GM18507 (cell line): ENCODE measurements at regions not wholly inside any gene's neighbourhood (a gene's known extent, or its start where the extent isn't known, plus 50 kb on each side); places are given as distances from the start of the nearest gene placed in this dataset.

Experiments
- DNase-seq: peaks from one replicate; pipeline ENCODE4 v3.0.0; 2011; ENCODE audit warnings: low read depth; ENCODE audit not compliant: insufficient read length; ENCODE audit errors: extremely low spot score
- FAIRE-seq: peaks from 2 replicates; lab custom pipeline; 2011; peaks lifted over from hg19 to GRCh38; lab: Jason Lieb, UNC

DNA sequence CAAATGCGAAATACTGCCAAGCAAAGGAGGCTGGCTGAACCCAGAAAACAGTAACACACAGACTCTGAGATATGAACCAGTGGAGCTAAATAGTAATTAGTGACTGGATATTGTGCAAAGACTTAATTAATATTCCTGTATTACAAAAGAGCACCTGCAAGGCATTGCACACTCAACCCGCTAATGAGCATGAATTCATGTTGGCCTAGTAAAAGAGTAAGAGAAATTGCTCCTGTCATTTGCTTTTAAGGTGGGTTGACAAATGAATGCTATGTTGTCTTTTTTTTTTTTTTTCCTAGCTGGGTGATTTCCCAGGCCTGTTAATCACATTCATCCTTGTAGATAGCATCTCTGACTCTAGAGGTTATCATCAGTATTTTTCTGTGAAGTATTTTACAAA is 87.0 kb upstream of the CERS6 start:
- FAIRE-seq (no peak), DNase-seq (no peak)

DNA sequence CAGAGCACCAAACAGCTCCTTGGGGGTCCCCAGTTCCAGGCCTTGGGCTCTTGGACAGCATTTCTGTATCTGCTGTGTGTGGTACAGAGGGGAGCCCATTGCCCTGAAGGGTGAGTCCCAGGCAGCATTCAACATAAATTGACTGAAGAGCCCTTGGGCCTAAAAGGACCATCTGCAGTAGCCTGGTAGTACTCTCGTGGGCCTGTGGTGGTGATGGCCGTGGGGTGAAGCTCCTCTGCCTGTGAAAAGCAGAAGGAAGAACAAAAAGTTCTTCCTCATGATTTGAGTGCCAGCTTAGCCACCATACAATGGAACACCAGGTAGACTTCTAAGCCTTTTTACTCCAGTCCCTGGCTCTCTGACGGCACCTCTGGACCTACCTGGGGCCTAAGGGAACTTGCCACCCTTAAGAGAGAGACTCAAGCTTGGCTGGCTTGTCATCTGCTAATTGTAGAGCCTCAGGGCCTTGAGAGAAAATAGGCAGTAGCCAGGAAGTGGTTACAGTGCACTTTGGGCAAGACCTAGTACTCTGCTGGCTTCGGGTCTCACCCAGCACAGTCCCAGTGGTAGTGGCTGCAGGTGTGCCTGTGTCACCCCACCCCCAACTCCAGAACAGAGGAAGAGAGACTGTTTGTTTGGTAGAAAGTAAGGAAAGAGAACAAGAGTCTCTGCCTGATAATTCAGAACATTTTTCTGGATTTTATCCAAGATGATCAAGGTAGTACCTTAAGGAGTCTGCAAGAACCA is 84.6 kb upstream of the CERS6 start:
- DNase-seq (no peak), FAIRE-seq (peak; percentile 59)

DNA sequence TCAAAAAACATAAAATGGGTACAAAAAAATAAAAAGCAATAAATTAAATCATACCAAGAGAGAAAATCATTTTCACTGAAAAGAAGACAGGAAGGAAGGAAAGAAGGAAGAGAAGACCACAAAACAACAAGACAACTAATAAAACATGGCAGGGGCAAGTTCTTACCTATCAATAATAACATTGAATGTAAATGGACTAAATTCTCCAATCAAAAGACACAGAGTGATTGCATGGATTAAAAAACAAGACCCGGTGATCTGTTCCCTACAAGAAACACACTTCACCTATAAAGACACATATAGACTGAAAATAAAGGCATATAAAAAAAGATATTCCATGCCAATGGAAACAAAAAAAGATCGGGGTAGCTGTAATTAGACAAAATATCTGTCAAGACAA is 82.6 kb upstream of the CERS6 start:
- FAIRE-seq (no peak), DNase-seq (no peak)

DNA sequence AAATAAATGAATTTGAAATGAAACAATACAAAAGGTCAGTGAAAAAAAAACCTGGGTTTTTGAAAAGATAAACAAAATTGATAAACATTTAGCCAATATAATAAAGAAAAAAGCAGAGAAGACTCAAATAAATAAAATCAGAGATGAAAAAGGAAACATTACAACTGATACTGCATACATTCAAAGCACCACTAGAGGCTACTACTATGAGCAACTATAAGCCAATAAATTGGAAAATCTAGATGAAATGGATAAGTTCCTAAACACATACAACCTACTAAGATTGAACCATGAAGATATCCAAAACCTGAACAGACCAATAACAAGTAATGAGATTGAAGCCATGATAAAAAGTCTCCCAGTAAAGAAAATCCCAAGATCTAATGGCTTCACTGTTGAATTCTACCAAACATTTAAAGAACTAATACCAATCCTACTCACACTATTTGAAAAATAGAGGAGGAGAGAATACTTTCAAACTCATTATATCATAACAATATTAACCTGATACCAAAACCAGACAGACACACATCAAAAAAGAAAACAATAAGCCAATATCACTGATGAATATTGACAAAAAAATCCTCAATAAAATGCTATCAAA is 80.8 kb upstream of the CERS6 start:
- DNase-seq: no peak

DNA sequence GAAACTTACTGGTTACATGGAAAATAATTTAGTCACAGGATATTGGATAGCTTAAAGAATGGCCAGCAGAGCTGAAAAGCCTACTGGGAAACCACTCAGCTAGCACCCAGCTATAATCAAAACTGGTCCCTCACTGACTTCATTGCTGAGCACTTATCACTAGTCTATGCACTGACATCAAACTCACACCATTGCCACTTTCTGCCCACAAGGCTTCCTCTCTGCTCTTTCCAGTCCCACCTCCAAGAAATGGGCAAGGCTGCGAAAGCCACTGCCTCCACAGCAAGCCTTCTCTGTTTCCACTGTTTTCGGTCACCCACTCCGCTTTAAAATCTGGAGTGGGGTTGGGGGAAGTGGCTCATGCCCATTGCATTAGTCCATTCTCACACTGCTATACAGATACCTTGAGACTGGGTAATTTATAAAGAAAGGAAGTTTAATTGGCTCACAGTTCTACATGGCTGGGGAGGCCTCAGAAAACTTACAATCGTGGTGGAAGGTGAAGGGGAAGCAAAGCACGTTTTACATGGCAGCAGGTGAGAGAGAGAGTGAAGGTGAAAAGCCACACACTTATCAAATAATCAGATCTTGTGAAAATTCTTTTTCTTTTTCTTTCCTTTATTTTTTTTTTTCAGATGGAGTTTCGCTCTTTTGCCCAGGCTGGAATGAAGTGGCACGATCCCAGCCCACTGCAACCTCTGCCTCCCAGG is 77.0 kb upstream of the CERS6 start:
- DNase-seq: no peak
- FAIRE-seq: no peak

More for the DNA sequence above, 80.8 kb upstream of the CERS6 start:
- FAIRE-seq: peak; percentile 48

DNA sequence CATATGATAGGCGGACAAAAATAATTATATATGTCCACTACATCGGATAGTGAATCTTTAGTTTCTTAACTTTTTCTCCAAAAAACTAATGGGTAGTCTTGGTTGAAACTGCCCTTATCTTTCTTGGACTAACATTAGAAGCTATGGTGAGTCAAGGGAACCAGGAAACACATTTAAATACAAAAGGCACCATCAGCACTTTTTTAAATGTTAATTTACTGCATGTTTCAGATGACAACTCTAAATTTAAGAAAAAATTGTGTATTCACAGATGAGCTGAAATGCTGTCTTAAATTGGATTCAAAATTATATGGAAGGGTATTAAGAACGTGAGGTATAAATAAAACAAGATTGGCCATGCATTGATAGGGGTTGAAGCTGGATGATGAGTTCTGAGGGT is 75.6 kb upstream of the CERS6 start:
- FAIRE-seq: no peak
- DNase-seq: no peak

DNA sequence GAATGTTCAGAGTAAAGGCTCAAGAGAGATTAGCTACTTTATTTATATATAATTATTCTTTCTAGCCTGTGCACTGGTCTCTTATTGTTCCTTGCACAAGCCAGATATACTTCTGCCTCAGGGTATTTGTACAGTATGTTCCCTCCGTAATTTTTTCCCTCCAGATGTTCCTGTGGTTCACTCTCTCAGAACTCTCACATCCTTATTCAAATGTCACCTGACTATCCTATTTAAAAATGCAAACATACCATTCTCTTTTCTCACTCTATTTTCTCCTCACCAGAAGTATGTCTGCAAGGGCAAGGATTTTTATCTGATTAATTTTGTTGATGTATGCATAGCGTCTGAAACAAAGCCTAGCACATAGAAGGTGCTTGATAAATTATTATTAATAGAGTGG is 64.0 kb upstream of the CERS6 start:
- FAIRE-seq (no peak), DNase-seq (no peak)

DNA sequence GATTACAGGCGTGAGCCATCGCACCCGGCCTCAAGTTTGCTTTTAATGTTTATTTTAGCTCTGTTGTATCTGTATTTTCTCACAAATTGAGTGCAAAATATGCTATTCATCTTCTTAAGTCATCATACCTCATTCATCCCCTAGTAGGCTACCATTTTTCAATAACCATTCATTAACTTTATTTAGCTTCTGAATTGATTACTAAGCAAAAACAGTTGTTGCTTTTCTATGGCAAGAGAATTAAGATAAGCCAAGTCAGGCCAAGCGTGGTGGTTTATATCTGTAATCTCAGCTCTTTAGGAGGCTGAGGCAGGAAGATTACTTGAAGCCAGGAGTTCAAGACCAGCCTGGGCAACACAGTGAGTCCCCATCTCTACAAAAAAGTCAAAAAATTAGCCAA is 63.3 kb upstream of the CERS6 start:
- DNase-seq (no peak), FAIRE-seq (no peak)

DNA sequence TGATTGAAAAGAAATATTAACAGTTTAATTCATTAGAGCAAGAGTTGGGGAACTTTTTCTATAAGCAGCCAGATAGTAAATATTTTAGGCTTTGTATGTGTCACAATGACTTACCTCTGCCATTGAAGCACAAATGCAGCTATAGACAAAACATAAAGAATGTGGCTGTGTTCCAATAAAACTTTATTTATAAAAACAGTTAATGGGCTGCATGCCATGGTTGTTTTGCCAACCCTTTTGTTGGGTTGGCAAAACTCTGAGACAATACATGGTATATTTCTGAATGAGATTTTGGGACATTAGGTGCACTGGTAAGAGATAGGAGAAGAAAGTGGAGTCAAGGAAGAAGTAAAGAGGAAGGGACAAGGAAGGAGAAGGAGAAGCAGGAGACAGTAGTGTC is 61.8 kb upstream of the CERS6 start:
- FAIRE-seq (no peak), DNase-seq (no peak)

DNA sequence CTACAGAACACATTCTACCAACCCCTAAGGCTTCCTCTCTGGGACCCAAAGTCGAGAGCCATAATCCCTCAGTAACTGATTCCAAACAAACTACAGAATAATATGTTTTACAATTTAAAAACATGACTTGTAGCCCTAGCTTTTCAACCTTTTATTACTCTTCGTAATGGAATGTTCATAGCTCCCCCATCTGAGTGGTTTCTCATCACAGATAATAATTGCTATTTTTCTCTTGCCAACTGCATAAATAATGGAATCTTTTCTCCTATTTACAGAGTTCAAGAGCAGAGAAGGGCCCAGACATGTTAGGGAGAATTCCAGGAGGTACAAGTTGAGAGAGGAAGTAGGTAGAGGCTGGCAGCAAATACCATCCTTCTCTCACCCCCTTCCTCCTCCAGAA is 59.9 kb upstream of the CERS6 start:
- FAIRE-seq (no peak), DNase-seq (no peak)

DNA sequence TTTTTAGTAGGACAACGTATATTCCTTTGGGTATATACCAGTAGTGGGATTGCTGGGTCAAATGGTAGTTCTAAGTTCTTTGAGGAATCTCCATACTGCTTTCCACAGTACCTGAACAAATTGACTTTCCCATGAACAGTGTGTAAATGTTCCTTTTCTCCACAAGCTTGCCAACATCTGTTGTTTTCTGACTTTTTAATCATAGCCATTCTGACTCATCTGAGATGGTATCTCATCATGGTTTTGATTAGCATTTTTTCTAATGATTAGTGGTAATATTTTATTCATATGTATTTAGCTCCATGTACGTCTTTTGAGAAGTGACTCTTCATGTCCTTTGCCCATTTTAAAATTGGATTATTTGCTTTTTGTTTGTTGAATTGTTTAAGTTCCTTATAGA is 58.4 kb upstream of the CERS6 start:
- no peak for FAIRE-seq
- no peak for DNase-seq

DNA sequence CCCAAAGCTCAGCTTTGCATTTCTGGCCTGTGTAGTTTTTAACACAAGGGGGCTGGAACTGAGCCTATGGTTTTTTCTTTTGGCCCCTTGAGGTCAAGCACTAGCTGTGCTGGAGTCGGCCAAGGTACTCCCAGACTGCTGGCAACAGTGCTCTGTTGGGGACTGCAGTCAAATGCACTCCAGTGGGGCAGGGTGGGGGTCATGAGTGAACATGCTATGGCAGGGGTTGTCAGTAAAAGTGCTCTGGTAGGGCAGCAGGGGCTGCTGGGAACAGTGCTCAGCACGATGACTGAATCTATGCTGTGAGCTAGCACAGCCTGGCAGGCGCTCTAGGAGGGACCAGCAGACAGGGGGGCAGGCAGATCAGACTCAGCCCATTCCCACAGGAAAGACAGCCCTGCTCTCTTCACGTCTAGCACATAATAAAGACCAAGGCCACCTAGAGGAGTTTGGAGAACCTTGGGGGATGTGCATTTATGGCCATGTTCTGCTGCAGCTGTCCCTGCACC is 55.0 kb upstream of the CERS6 start:
- DNase-seq (no peak), FAIRE-seq (no peak)

DNA sequence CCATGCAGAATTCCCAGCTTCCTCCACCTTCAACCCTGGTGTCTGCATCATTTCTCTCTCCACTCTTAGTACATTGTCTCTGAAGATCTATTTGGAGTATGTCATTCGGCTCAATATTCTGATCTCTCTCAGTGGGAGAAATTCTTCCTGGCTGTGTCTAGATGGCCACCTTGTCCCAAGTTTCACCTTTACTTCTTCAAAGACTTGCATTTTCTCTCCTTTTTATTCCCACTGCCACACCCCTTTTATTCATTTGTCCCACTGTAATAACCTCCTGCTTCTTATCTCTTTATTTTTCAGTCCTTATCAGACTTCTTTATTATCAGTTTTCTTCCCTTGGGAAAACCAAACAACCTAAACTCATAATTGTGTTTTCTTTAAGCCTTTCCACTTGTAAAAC is 54.3 kb upstream of the CERS6 start:
- no peak for FAIRE-seq
- no peak for DNase-seq

DNA sequence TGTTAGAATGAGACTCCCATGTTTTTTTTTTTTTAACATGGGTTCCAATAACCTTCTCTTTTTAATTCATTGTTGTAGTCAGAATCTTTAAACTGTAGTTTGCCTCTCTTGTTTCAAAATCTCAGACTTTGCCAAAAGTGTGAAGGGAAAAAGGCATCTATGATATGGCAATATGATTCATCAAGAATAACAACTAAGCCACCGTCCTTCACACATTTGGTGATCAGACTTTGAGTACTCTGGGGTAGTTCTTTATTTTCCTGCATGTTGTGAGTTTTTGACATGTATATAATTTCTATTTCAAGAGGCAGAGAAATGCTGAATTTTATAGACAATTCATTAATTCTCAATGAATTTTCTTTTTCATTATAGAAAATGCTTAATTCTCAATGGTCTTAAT is 53.5 kb upstream of the CERS6 start:
- no peak for DNase-seq
- no peak for FAIRE-seq

DNA sequence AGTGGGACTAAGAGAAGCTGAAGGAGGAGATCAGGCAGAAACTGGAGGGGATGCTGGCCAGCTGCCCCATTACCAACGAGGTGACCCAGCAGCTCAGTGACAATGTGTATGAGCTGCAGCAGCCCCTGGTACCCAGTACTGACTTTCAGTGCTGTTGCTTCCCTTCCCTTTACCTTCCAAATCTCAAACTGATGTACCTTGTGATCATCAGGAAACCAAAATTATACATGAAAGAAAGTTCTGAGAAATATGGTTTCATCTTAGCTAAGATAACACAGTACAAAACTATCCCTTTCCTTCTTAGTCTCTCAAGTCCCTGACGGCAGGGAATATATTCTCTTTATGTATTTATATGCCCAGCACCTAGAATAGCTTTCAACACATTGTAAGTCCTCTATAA is 52.3 kb upstream of the CERS6 start:
- DNase-seq (no peak), FAIRE-seq (no peak)

DNA sequence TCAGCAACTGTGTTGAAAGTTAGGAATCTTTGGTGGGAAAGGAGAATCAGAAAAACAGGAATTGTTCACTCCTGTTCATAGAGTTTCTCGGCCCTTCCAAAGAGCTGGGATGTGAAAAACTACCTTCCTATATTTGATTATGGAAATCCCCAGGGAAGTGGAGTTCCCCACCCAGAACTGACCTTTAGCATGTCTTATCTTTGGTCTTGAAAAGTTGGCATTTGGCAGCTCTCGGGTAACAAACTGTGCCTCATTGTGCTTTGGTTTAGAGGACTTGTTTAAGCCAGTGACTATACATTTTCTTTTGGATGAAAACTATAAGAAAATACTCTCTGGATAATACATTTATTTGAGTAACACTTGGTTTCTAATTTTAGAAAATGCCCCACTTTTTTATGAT is 51.3 kb upstream of the CERS6 start:
- DNase-seq (no peak), FAIRE-seq (no peak)
